Endothelial cell of umbilical vein (primary cell): ENCODE measurements at regions not wholly inside any gene's neighbourhood (a gene's known extent, or its start where the extent isn't known, plus 50 kb on each side); places are given as distances from the start of the nearest gene placed in this dataset.

ENCODE experiments used
- BruUV-seq: library from RNA; stranded (reverse); fragments of 400-500 nt; replicated peaks from 2 replicates; lab custom pipeline; 2021; lab: Mats Ljungman, UMichigan
- CTCF ChIA-PET: fragments of 300-600, 350-600 bp; sonication (Branson Sonifier 250); formaldehyde crosslinking; loops from one replicate; lab custom pipeline; 2021; ENCODE audit warnings: antibody characterized with exemption, inconsistent platforms; lab: Charles Lee
- POLR2A ChIA-PET: fragments of 300-600, 350-600 bp; sonication (Branson Sonifier 250); formaldehyde crosslinking; loops from one replicate; lab custom pipeline; 2021; ENCODE audit warnings: antibody characterized with exemption, inconsistent platforms; lab: Charles Lee
- DNase-seq: peaks from one replicate; pipeline ENCODE4 v3.0.0-alpha.2; 2011; ENCODE audit warnings: low read depth, low spot score
- FAIRE-seq: peaks from 2 replicates; lab custom pipeline; 2011; peaks lifted over from hg19 to GRCh38; lab: Jason Lieb, UNC
- H2AFZ ChIP-seq: 2 replicates; pipeline ENCODE4 v1.6.0; 2012; ENCODE audit warnings: low read depth, low read length, control low read depth, inconsistent platforms
- H3K27ac ChIP-seq: 2 replicates; pipeline ENCODE4 v1.5.1; 2011; ENCODE audit warnings: low read depth, mild to moderate bottlenecking, control low read depth, low read length, moderate library complexity; ENCODE audit not compliant: insufficient read depth
- H3K27me3 ChIP-seq, 2 experiments: 2 replicates each; pipeline versions ENCODE4 v1.6.0 to v1.6.1; 2011; ENCODE audit warnings: low read length in 2 of 2, mixed read lengths in 1 of 2; ENCODE audit not compliant: control insufficient read depth in 2 of 2, insufficient read depth in 2 of 2
- H3K36me3 ChIP-seq, 2 experiments: 2 replicates in 1 of 2; 3 replicates in 1 of 2; pipeline ENCODE4 v1.5.1; 2011; ENCODE audit warnings: low read length in 2 of 2, mild to moderate bottlenecking in 1 of 2, moderate library complexity in 1 of 2; ENCODE audit not compliant: control insufficient read depth in 2 of 2, insufficient read depth in 2 of 2; ENCODE audit errors: extremely low read depth in 1 of 2
- H3K4me1 ChIP-seq: 3 replicates; pipeline ENCODE4 v1.5.1; 2011; ENCODE audit warnings: mild to moderate bottlenecking, low read length; ENCODE audit not compliant: control insufficient read depth, insufficient read depth; ENCODE audit errors: extremely low read depth
- H3K4me2 ChIP-seq: 2 replicates; pipeline ENCODE4 v1.6.1; 2011; ENCODE audit warnings: low read length, control low read depth, mixed read lengths; ENCODE audit not compliant: insufficient read depth
- H3K4me3 ChIP-seq, 3 experiments: fragments of 200-600 bp in 1 of 3; sonication (generic), shearing (Covaris generic) in 1 of 3; replicated peaks in 1 of 3; 2 replicates each; pipeline ENCODE4 v1.5.1; 2011 to 2016; ENCODE audit warnings: control low read depth in 3 of 3, low read length in 3 of 3, mild to moderate bottlenecking in 2 of 3, inconsistent platforms in 1 of 3, low read depth in 1 of 3, moderate library complexity in 1 of 3; ENCODE audit not compliant: insufficient read depth in 1 of 3
- H3K79me2 ChIP-seq: 2 replicates; pipeline ENCODE4 v1.6.0; 2012; ENCODE audit warnings: low read length, inconsistent platforms; ENCODE audit not compliant: control insufficient read depth, insufficient read depth
- H3K9ac ChIP-seq: replicated peaks from 2 replicates; pipeline ENCODE3; 2011; ENCODE audit warnings: low read length, control low read depth; ENCODE audit not compliant: insufficient read depth; ENCODE audit errors: extremely low read depth
- H3K9me1 ChIP-seq: replicated peaks from 3 replicates; pipeline ENCODE4 v1.6.0; 2011; ENCODE audit warnings: mild to moderate bottlenecking, low read length; ENCODE audit not compliant: control insufficient read depth, insufficient read depth; ENCODE audit errors: extremely low read depth
- H3K9me3 ChIP-seq: replicated peaks from 2 replicates; pipeline ENCODE4 v1.5.1; 2012; ENCODE audit warnings: low read length, inconsistent platforms; ENCODE audit not compliant: control insufficient read depth, insufficient read depth
- H4K20me1 ChIP-seq: replicated peaks from 2 replicates; pipeline ENCODE3; 2011; ENCODE audit warnings: mild to moderate bottlenecking, low read length; ENCODE audit not compliant: control insufficient read depth, insufficient read depth; ENCODE audit errors: extremely low read depth
- EZH2 ChIP-seq: IDR thresholded peaks from 2 replicates; pipeline ENCODE4 v1.6.1; 2012; ENCODE audit warnings: borderline replicate concordance, low read depth, mild to moderate bottlenecking, moderate library complexity, low read length, inconsistent platforms; ENCODE audit not compliant: severe bottlenecking
- FOS ChIP-seq: IDR thresholded peaks from 2 replicates; pipeline ENCODE4 v1.6.1; 2011; ENCODE audit warnings: mild to moderate bottlenecking, low read length, moderate library complexity, borderline replicate concordance; ENCODE audit not compliant: insufficient read depth
- GATA2 ChIP-seq: IDR thresholded peaks from 2 replicates; pipeline ENCODE4 v1.7.0; 2011; ENCODE audit warnings: low read depth, mild to moderate bottlenecking, moderate library complexity, mixed read lengths, low read length; ENCODE audit not compliant: insufficient read length, insufficient read depth
- JUN ChIP-seq: IDR thresholded peaks from 2 replicates; pipeline ENCODE4 v1.6.1; 2011; ENCODE audit warnings: borderline replicate concordance, low read depth; ENCODE audit not compliant: insufficient read length, insufficient read depth
- MYC ChIP-seq: IDR thresholded peaks from one replicate; pipeline ENCODE4 v1.6.1; 2011; ENCODE audit warnings: mild to moderate bottlenecking, low read depth, low read length
- POLR2A ChIP-seq: IDR thresholded peaks from 2 replicates; pipeline ENCODE4 v1.6.1; 2012; ENCODE audit warnings: low read depth, mild to moderate bottlenecking, control low read depth, low read length
- POLR2AphosphoS5 ChIP-seq: IDR thresholded peaks from 2 replicates; pipeline ENCODE4 v1.6.1; 2012; ENCODE audit warnings: low read depth, mild to moderate bottlenecking, control low read depth, low read length, moderate library complexity; ENCODE audit not compliant: insufficient read depth
- dilution Hi-C: fragments of 300-500 bp; cut with MboI; formaldehyde crosslinking; loops from one replicate; pipeline ENCODE4 v1.15.0; 2019; ENCODE audit warnings: low sequenced_read_pairs; ENCODE audit not compliant: extremely low pct_ligation_motif_present
- intact Hi-C: fragments of 100-400 bp; cut with micrococcal nuclease; formaldehyde crosslinking; loops from one replicate; pipeline ENCODE4 v1.10.0; 2022
- TF ChIP-seq, protein P1 (sequence below), 2 donors: IDR thresholded peaks; 1 replicate in 1 of 2; 2 replicates in 1 of 2; pipeline ENCODE4 v1.5.1; 2011; ENCODE audit warnings: low read length in 2 of 2, mild to moderate bottlenecking in 2 of 2, moderate library complexity in 2 of 2, control low read depth in 1 of 2, inconsistent platforms in 1 of 2, low read depth in 1 of 2; ENCODE audit not compliant: insufficient read depth in 1 of 2; ENCODE audit errors: extremely low read depth in 1 of 2
- TF ChIP-seq, protein P2 (sequence below): IDR thresholded peaks from 2 replicates; pipeline ENCODE4 v1.6.1; 2011; ENCODE audit not compliant: insufficient read depth, insufficient read length

DNA sequence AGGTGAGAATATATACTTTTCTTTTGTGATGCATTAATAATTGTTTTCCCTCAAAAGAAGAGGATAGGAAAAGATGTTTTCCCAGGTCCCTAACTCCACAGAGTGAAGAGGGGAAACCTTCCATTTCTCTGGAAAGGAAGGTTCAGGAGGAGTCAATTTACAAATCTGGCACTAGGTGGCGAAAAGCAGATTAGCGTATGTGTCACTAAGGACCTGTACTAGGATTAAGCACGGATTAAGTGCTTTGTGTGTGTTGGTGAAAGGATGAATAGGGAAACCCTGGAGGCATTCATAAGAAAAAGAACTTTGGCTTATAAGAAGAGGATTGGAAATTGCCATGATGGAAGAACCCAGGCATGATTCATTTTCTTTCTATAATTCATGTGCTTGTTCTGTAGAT, 410.1 kb upstream of the PLXNA2 start:
- DNase-seq: peak; percentile 23
- POLR2A ChIA-PET: no interaction called here
- H3K36me3 ChIP-seq: no peaks in the 10 kb centered on the region
- H3K4me1 ChIP-seq: no peaks in the 10 kb centered on the region
- no peaks in the 10 kb centered on the region for H4K20me1 ChIP-seq
- peak; percentile 38 for FAIRE-seq
- H3K79me2 ChIP-seq: no peaks in the 10 kb centered on the region
- no peaks in the 10 kb centered on the region for H3K9me3 ChIP-seq
- no peak overlapping the region for H2AFZ ChIP-seq
- no peak overlapping the region for H3K27ac ChIP-seq
- H3K4me3 ChIP-seq: no peak overlapping the region
- peaks cover 3 to 6% of the 10 kb centered on the region in 2 experiments for H3K27me3 ChIP-seq
- TF ChIP-seq, protein P1, sequence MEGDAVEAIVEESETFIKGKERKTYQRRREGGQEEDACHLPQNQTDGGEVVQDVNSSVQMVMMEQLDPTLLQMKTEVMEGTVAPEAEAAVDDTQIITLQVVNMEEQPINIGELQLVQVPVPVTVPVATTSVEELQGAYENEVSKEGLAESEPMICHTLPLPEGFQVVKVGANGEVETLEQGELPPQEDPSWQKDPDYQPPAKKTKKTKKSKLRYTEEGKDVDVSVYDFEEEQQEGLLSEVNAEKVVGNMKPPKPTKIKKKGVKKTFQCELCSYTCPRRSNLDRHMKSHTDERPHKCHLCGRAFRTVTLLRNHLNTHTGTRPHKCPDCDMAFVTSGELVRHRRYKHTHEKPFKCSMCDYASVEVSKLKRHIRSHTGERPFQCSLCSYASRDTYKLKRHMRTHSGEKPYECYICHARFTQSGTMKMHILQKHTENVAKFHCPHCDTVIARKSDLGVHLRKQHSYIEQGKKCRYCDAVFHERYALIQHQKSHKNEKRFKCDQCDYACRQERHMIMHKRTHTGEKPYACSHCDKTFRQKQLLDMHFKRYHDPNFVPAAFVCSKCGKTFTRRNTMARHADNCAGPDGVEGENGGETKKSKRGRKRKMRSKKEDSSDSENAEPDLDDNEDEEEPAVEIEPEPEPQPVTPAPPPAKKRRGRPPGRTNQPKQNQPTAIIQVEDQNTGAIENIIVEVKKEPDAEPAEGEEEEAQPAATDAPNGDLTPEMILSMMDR (IDR thresholded peaks at IDR 0.05; ENCODE audit: extremely low read depth in 1 of 2, insufficient read depth in 1 of 2, low read depth in 1 of 2, low read length in 2 of 2): peak; percentile 35 to 37
- TF ChIP-seq GATA2 (no peak), JUN (no peak), MYC (no peak), POLR2AphosphoS5 (no peak)
- H3K4me2 ChIP-seq: no peak overlapping the region
- CTCF ChIA-PET: interaction anchor here (0.6 to 3.6 kb wide), 13 partner anchors 10 to 595 kb away, joined by 3 to 41 read pairs (median 3); no protein-coding TSS in a partner anchor
- dilution Hi-C loops (no loop called here), intact Hi-C loops (loop anchor here (1.0 kb wide), 1 partner anchor 344 kb away; no protein-coding TSS in a partner anchor)
- no TSS peak for BruUV-seq
- no peak overlapping the region for H3K9ac ChIP-seq
- no peaks in the 10 kb centered on the region for H3K9me1 ChIP-seq

DNA sequence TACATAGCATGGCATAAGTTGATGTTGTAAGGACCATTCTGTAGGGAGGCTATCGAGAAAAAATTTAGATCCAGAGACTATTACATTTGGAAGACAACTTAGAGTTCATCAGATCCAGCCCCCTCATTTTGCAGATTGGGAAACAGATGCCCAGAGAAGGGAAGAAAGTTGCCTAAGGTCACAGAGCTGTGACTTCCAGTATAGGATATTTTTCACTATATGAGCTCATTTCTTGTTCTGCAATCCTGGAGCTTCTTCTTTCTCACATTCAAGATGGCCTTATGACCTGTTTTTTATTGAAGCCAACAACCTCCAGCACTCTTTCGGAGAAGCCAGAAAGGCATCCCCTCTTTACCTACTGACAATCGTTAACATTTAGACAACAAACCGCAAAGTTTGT, 421.8 kb upstream of the PLXNA2 start:
- Histone ChIP-seq H3K4me1 (no peaks in the 10 kb centered on the region), H2AFZ (no peak overlapping the region), H3K4me3 (no peak overlapping the region), H3K9ac (no peak overlapping the region), H3K79me2 (no peaks in the 10 kb centered on the region), H3K9me3 (no peaks in the 10 kb centered on the region), H3K27ac (no peak overlapping the region), H4K20me1 (no peaks in the 10 kb centered on the region), H3K27me3 (peaks cover 0 to 3% of the 10 kb centered on the region in 2 experiments), H3K36me3 (no peaks in the 10 kb centered on the region), H3K9me1 (no peaks in the 10 kb centered on the region), H3K4me2 (no peak overlapping the region)
- DNase-seq: no peak
- ChIA-PET POLR2A (no interaction called here), CTCF (interaction anchor here (0.8 to 1.5 kb wide), 4 partner anchors 12 to 214 kb away, joined by 3 to 4 read pairs (median 3); no protein-coding TSS in a partner anchor)
- no peak for TF ChIP-seq GATA2
- no peak for TF ChIP-seq FOS
- TF ChIP-seq POLR2A: no peak
- TF ChIP-seq JUN: no peak
- TF ChIP-seq, protein P1 (IDR thresholded peaks at IDR 0.05; ENCODE audit: extremely low read depth in 1 of 2, insufficient read depth in 1 of 2, low read depth in 1 of 2, low read length in 2 of 2): no peak
- no peak for TF ChIP-seq MYC
- no peak for TF ChIP-seq POLR2AphosphoS5
- TF ChIP-seq EZH2: no peak
- TF ChIP-seq, protein P2, sequence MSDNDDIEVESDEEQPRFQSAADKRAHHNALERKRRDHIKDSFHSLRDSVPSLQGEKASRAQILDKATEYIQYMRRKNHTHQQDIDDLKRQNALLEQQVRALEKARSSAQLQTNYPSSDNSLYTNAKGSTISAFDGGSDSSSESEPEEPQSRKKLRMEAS: no peak
- dilution Hi-C loops: no loop called here
- BruUV-seq: no TSS peak
- FAIRE-seq: no peak
- intact Hi-C loops: no loop called here
